Stimulated activated CD4-positive, alpha-beta T cell treated with anti-CD3 and anti-CD28 coated beads, TNF-alpha, amount 100 ng/mL, for 24 hours (primary cell): ENCODE measurements at regions not wholly inside any gene's neighbourhood (a gene's known extent, or its start where the extent isn't known, plus 50 kb on each side); places are given as distances from the start of the nearest gene placed in this dataset.
"Not testable (repeated sequence)": the region's sequence is repeated elsewhere in the genome, so short reads cannot be mapped to it uniquely, and the experiment has no call there.

Experiments
- DNase-seq, 3 experiments: peaks; one replicate each; pipeline ENCODE4 v3.0.0-alpha.2; 2020; ENCODE audit warnings: low read depth in 3 of 3

DNA sequence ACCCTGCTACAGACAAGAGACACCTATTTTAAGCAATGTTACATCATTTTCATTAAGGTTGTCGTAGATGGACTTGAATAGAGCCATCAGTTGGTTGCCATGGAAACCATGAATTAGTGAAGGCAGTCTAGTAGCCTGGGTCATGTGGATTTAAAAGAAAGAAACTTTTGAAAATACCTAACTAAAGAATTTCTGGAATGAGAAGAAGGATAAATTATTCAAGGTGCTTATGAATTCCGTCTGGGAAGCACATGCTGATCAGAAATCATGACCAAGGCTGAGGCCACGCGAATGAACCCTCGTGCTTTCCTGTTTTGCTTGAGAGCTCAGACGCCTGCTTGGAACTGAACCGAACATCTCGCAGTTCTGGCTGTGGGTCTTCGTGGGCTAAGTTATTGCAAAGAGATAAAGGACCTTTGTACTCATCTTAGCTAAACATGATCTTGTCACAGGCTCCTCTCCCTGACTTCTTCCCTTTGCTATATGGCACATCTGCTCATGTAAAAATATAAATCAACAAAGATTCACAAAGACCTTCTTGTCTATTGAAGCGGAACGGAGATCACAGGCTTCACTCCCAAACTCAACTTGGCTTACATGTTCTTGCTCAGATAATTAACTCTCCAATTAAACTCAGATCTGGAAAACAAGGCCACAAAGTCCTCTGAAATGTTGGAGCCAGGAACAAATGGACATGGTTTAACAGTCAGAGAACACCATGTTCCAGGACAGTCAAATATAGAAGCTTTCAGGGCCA, 140.2 kb downstream of the NUFIP1 start:
- no peak for DNase-seq

GRCh38 chr13:44845281-44846058, 143.8 kb downstream of the NUFIP1 start:
- DNase-seq = not testable (repeated sequence)

DNA sequence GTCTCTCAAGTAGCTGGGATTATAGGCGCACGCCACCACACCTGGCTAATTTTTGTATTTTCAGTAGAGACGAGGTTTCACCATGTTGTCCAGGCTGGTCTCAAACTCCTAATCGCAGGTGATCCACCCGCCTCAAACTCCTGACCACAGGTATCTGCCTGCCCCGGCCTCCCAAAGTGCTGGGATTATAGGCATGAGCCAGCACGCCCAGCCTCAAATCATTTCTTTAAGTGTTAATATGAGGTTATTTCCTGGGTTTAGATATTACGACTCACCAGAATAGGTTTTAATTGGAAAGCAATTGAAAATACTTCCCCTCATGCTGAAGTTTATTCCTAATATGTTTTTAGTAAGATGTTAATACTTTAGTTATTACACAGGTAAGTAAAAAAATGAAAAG, 144.5 kb downstream of the NUFIP1 start:
- no peak for DNase-seq

DNA sequence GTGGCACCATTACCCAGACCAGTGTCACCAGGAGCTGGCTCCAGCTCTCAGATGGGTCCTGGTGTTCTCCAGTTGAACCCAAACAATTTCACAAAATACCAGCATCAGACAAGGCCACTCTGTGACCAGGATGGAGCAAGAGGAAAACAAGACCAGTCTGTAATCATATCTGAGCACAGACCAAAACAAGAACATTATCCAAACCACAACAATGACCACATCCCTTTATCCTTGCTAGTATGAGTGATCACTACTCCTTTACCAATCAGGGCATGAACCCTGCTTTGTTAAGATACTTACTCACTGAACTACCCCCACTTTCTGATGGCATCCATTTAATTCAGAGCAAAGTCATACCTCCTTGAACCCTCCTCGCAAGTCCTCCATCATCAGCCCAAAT, 145.9 kb downstream of the NUFIP1 start:
- no peak for DNase-seq

GRCh38 chr13:44842158-44842557, 147.1 kb downstream of the NUFIP1 start:
- no peak for DNase-seq

GRCh38 chr13:44840131-44840530, 149.1 kb downstream of the NUFIP1 start:
- no peak for DNase-seq

GRCh38 chr13:44837250-44837649, 152.0 kb downstream of the NUFIP1 start:
- no peak for DNase-seq

GRCh38 chr13:44834404-44834803, 154.9 kb downstream of the NUFIP1 start:
- no peak for DNase-seq

DNA sequence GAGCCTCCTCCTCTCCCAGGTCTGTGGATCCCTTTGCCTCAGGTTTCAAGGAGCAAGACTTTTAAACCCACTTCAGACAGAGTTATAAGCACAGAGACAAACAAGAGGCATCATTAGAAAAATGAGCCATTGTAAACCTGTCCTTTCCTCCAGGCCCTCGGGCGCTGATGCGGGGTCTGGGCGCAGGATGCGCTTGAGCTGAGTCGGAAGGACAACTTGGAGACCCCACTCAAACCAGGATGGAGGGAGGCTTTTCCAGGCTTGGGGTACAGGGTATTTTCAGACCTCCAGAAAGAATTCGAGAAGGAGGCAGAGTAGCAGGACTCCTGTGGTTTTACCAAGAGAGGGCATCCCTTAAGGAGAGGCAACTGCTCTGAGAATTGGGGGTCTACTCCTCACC, 155.6 kb downstream of the NUFIP1 start:
- DNase-seq = no peak

- DNase-seq = no peak
These were observed 156.1 kb downstream of the NUFIP1 start for GRCh38 chr13:44833139-44833538.

GRCh38 chr13:44826591-44827350, 162.5 kb downstream of the NUFIP1 start:
- no peak for DNase-seq

- DNase-seq = no peak
These were observed 163.3 kb downstream of the NUFIP1 start for GRCh38 chr13:44825953-44826352.

GRCh38 chr13:44823555-44823954, 165.7 kb downstream of the NUFIP1 start:
- not testable (repeated sequence) for DNase-seq

DNA sequence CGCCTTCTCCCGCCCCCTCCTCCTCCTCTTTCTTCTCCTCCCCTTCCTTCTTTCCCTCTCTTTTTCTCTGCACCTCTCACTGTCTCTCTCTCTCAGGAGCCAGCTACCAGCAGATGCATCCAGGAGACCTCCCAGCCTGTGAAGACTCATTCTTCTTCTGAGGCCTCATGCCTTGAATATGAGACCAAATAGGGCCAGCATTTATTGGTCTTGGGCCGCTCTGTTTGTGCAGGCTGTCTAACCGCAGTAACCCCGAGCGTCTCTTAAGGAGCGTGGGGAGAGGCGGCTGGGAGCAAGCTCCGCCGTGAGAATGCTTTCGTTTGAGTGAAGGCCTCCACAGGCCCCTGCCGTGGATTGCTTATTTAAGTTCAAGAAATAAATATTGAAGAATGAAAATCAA, 167.0 kb downstream of the NUFIP1 start:
- no peak for DNase-seq

- no peak for DNase-seq
These were observed 169.5 kb downstream of the NUFIP1 start for GRCh38 chr13:44819772-44820171.

- DNase-seq = peak in 1 of 3 experiments; percentile 2
These were observed 170.0 kb downstream of the NUFIP1 start for GRCh38 chr13:44819245-44819644.

GRCh38 chr13:44818428-44818827, 170.8 kb downstream of the NUFIP1 start:
- DNase-seq = no peak

GRCh38 chr13:44818016-44818415, 171.3 kb downstream of the NUFIP1 start:
- DNase-seq = no peak

- DNase-seq = no peak
These were observed 172.1 kb downstream of the NUFIP1 start for GRCh38 chr13:44817131-44817671.

GRCh38 chr13:44816701-44817100, 172.6 kb downstream of the NUFIP1 start:
- DNase-seq = no peak

GRCh38 chr13:44815623-44816022, 173.6 kb downstream of the NUFIP1 start:
- peak in 2 of 3 experiments; percentile 11 to 34 for DNase-seq

- no peak for DNase-seq
These were observed 174.4 kb downstream of the NUFIP1 start for GRCh38 chr13:44814836-44815235.
